Breast epithelium (tissue), 3 donors: ENCODE measurements at regions not wholly inside any gene's neighbourhood (a gene's known extent, or its start where the extent isn't known, plus 50 kb on each side); places are given as distances from the start of the nearest gene placed in this dataset.

Source experiments
- CTCF ChIP-seq, 3 donors: fragments of 450-650 bp; IDR thresholded peaks; one replicate each; pipeline ENCODE4 v1.5.1; 2016 to 2017; ENCODE audit warnings: antibody characterized with exemption in 3 of 3, mild to moderate bottlenecking in 3 of 3, moderate library complexity in 3 of 3
- POLR2AphosphoS5 ChIP-seq, 3 donors: sonication (generic); formaldehyde crosslinking; IDR thresholded peaks; one replicate each; pipeline ENCODE4 v1.6.1; 2017; ENCODE audit warnings: antibody characterized with exemption in 3 of 3

- no peak for TF ChIP-seq POLR2AphosphoS5 (IDR thresholded peaks at IDR 0.05)
- no peak for TF ChIP-seq CTCF (IDR thresholded peaks at IDR 0.05)
Observed at GRCh38 chr20:55597526-55597925, 407.8 kb downstream of the CBLN4 start.
